ENCODE measurements at regions not wholly inside any gene's neighbourhood (a gene's known extent, or its start where the extent isn't known, plus 50 kb on each side); places are given as distances from the start of the nearest gene placed in this dataset.
"Not testable (repeated sequence)": the region's sequence is repeated elsewhere in the genome, so short reads cannot be mapped to it uniquely, and the experiment has no call there.

DNA sequence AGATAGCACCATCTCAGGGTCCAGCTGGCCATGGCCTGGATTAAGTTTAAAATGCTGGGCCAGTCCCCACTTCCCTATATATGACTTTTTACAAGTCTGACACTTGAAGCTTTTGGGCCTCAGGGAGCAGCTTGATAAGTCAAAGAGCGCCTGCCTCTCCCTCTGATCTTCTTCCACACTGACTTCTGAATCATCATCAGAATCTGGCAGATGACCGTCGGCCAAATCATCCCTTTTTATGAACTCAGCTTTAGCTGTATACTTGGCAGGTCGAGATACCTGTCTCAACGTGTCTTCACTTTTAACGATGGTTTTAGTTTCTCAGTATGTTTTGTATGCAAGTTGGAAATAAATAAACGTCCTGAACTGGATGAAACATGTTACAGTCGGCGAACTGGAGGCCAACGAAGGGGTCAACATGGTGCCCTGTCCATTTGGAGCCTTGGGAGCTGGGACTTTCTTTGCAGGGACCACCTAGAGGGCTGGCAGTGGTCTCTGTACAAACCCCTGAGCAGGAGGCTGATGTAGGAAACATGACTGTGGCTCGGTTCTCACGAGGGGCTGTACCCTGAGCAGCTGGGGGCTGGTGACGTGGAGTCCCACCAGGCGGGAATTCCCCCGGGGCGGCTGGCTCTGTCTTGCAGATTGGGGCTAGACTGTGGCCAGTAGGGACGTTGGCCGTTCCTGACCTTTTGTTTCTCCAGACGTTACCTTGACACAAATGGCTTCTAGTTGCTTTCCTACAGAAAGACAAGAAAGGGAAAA lies 153.8 kb upstream of the PRKX start:
- intact Hi-C loops (cut with micrococcal nuclease) = not testable (repeated sequence)

DNA sequence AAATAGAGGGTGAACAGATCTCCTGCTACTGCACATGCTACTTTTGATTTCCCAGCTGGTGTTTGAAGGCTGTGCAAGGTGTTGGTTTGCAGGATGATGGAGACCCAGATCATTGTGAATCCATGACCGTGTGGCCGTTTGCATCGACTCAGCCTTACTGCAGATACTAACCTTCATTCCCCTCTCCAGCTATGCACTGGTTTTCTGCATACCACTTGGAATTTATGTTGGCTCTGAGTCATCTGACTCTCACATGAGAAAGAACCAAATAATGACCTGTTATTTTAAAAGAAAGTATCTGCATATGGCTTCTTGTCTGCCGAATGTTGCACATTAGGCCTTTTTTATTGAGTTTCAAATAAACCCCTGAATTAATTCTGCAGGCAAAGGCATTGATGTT lies 144.9 kb upstream of the PRKX start:
- intact Hi-C loops (cut with micrococcal nuclease) = not testable (repeated sequence)

DNA sequence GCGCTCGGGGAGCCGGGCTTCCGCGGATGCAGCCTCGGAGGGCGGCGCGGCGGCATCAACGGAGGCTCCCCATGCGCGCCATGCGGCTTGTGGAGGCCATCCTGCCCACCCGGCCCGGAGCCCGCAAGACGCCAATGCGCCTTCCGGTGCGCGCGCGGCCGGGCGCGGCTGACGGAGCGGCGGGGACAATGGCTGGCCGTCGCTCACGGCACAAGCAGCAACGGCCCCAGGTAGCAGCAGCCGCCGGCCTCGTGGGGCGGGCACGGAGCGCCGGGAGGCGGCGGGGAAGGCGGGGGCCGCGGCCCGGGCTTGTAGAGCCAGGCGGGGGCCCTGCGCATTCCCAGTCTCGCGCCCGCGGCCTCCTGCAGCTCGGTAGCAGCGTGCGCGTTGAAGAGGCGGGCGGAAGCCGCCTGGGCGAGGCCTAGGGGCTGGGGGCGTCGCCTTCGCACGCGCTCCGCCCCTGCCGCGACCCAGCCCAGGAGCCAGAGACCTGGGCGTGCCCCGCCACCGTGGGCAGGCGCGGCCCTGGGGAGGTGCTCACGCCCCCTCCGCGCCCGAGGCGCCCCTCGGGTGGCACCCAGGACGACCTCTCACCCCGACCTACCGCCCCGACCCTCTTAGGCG lies 130.2 kb upstream of the PRKX start:
- intact Hi-C loops (cut with micrococcal nuclease) = not testable (repeated sequence)

DNA sequence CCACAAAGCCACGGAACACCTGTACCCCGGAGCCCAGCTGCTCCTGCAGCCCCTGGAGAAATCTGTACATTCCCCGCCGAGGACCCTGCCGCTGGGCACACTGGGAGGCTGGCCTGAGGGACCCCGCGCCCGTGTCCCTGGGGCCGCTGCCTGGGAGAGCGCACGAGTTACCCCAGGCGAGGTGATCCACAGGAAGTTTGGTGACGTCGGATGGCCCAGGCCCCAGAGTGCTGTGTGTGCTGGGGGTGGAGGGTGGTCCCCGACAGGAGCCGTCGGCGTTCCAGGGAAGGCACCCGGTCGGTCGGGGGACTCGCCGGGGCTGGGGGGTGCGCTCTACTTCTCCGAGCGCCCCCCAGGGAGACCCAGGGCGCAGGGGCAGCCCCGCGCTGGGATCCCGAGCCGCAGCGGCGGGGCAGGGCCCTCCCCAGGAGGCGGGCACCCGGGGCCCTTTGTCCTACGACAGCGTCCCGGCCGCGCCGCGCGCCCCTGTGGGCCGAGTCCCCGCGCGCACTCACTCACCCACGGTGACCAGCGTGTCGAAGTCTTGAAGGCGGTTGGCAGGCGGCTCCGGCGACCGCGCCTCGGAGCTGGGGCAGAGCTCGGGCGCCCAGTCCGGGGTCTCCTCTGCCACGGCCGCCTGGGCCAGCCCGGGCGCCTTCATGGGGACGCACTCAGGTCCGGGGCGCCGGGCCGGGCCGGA lies 129.5 kb upstream of the PRKX start:
- intact Hi-C loops (cut with micrococcal nuclease) = not testable (repeated sequence)

DNA sequence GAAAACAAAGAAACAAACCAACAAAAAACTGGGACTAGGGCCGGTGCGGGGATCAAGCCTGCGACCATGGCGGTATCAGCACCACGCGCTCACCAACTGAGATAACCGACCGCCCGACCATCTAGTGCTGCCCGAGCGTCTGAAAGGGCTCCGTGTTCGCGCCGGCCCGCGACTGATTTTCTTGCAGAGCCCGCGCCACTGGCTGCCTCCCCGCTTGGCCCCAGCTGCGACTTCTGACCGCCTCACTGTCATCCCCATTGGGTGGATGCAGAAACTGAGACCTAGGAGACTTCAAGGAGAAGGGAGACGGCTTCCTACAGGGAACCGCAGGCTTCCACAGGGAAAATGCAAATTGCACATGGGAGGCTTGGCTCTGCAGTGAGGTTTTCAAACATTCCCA lies 125.3 kb upstream of the PRKX start:
- intact Hi-C loops (cut with micrococcal nuclease) = not testable (repeated sequence)

DNA sequence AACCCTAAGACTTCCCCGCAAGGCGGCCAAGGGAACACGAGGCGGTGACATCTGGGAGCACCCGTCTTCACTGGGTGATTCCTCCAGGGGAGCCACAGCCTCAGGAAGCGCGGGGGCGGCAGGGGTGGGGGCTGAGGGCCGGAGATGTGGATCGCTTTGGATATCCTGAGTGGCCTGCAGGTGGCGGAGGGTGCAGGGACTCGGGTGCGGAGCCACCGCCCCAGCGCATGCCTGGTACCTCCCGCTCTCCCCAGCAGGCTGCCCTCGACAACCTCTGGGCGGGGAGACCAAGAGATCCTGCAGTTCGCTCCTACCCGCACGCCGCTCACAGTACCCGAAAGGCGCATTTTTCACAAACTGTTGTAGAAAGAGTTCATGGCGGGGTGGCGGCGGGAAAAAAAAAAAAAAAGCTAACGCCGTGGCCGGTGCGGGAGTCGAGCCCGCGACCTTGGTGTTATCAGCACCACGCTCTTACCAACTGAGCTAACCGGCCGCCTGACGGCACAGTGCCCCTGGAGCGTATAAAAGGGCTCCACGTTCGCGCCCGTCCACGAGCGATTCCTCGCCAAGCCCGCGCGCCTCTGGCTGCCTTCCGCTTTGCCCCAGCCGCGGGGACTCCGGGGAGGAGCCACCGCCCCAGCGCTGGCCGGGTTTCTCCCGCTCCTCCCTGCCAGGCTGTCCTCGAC lies 124.7 kb upstream of the PRKX start:
- intact Hi-C loops (cut with micrococcal nuclease) = not testable (repeated sequence)

DNA sequence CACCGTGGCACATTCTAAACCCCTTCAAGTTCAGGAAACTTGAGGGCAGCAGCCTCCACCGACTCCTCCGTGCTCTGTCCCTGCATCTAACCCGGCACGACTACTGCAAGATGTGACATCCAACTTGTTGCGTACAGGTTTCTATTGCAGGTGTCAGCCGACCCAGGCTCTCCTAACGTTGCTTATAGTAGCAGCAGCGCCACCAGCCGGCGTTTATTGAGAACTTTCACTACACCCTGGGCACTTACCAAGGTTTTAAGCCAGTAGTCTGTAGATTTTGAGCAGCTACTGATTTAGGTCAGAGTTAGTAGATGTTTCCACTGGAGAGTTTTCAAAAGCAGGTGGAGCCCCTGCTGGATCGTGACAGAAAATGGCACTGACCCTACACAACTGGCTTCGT lies 123.8 kb upstream of the PRKX start:
- intact Hi-C loops (cut with micrococcal nuclease) = not testable (repeated sequence)

DNA sequence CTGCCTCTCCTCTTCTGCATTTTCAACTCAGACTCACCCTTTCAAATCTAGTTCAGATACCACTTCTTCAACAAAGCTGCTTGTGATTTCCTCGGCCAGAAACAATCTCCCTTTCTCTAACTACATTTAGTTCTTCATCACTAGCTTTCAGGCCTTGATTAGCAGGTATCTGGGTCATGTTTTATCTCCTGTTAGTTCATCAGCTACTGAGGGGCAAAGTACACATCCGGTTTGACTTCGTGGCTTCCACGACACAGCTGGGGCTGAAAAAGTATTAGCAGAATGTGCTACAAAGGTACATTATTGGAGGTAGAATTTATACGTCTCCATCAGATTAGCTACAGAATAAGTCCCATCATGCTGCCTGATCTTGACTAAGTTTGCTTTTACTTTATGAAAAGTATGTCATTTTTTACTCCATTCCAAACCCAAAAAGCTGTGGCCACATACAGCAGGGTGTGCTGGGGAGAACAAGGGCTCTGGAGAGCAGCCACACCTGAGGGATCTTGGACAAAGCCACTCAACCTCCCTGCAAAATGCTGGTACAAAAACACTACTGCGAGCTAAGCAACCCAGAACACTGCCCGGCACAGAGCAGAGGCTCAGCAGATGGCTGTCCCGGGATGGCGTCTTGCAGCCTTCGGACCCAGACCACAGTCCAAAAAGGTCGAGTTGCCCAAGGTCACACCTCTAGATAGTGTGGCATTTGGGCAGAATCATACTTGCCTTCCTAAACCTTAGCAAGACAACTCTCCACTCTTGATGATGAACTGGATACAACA lies 120.5 kb upstream of the PRKX start:
- intact Hi-C loops (cut with micrococcal nuclease) = not testable (repeated sequence)

DNA sequence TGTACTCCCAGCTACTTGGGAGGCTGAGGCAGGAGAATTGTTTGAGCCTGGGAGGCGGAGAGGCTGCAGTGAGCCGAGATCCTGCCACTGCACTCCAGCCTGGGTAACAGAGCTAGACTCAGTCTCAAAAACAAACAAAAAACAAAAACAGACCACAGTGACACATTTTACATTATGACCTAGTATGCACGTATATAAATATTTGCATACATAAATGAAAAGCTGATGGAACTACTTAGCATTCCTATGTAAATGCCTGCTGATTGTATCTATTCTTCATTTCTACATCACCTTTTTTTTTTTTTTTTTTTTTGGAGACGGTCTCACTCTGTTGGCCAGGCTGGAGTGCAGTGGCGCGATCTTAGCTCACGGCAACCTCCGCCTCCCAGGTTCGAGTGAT lies 116.6 kb upstream of the PRKX start:
- intact Hi-C loops (cut with micrococcal nuclease) = not testable (repeated sequence)

DNA sequence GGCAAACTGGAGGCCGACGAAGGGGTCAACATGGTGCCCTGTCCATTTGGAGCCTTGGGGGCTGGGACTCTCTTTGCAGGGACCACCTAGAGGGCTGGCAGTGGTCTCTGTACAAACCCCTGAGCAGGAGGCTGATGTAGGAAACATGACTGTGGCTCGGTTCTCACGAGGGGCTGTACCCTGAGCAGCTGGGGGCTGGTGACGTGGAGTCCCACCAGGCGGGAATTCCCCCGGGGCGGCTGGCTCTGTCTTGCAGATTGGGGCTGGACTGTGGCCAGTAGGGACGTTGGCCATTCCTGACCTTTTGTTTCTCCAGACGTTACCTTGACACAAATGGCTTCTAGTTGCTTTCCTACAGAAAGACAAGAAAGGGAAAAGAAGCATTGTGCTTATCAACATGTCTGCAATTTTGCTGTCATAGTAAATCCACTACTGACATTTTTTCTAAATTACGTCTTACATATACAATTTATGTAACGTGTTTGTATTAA lies 115.6 kb upstream of the PRKX start:
- intact Hi-C loops (cut with micrococcal nuclease) = not testable (repeated sequence)

DNA sequence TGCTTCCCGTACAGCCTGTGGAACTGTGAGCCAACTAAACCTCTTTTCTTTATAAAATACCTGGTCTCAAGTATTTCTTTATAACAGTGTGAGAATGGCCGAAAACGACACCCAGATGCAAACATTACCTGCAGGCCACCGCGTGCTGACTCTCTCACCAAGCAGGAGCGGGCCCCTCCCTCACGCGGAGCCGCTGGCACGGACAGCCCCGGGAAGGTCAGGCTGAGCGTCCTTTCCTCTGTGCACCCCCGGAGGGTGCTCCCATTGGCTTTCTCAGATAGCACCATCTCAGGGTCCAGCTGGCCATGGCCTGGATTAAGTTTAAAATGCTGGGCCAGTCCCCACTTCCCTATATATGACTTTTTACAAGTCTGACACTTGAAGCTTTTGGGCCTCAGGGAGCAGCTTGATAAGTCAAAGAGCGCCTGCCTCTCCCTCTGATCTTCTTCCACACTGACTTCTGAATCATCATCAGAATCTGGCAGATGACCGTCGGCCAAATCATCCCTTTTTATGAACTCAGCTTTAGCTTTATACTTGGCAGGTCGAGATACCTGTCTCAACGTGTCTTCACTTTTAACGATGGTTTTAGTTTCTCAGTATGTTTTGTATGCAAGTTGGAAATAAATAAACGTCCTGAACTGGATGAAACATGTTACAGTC lies 115.1 kb upstream of the PRKX start:
- intact Hi-C loops (cut with micrococcal nuclease) = not testable (repeated sequence)

DNA sequence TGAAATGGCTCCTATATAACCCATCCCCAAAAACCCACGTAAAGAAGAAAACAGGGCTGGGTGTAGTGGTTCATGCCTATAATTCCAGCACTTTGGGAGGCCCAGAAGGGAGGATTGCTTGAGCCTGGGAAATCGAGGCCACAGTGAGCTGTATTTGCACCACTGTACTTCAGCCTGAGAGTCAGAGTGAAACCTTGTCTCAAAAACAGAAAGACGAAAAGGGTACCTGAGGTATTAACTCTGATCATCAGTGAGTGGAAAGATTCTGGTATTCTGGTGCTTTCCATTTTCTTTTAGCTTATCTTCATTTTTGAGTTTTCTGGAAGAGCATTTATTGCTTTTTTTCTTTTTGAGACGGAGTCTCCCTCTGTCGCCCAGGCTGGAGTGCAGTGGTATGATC lies 110.6 kb upstream of the PRKX start:
- intact Hi-C loops (cut with micrococcal nuclease) = not testable (repeated sequence)

DNA sequence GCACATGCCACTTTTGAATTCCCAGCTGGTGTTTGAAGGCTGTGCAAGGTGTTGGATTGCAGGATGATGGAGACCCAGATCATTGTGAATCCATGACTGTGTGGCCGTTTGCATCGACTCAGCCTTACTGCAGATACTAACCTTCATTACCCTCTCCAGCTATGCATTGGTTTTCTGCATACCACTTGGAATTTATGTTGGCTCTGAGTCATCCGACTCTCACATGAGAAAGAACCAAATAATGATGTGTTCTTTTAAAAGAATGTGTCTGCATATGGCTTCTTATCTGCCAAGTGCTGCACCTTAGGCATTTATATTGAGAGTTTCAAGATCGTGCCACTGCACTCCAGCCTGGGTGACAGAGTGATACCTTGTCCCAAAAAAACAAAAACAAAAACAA lies 106.7 kb upstream of the PRKX start:
- intact Hi-C loops (cut with micrococcal nuclease) = no loop called here

DNA sequence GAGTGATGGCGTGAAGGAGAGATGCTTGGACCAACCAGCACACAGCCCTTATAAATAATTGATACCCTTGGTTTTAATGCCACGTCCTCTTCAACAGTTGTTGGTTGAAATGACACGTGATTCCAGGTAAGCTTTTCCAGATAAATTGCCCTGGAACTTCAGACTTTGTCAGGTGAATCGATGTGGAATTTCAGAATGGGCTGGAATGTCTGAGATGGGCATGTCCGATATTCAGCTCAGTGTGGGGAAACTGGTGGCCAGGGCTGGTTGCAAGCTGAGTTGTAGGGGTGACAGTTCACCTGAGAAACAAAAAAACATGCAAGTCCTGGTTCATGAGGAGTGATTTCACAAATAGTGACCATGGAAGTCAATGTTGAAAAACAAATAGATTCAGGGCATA lies 104.0 kb upstream of the PRKX start:
- intact Hi-C loops (cut with micrococcal nuclease) = not testable (repeated sequence)

DNA sequence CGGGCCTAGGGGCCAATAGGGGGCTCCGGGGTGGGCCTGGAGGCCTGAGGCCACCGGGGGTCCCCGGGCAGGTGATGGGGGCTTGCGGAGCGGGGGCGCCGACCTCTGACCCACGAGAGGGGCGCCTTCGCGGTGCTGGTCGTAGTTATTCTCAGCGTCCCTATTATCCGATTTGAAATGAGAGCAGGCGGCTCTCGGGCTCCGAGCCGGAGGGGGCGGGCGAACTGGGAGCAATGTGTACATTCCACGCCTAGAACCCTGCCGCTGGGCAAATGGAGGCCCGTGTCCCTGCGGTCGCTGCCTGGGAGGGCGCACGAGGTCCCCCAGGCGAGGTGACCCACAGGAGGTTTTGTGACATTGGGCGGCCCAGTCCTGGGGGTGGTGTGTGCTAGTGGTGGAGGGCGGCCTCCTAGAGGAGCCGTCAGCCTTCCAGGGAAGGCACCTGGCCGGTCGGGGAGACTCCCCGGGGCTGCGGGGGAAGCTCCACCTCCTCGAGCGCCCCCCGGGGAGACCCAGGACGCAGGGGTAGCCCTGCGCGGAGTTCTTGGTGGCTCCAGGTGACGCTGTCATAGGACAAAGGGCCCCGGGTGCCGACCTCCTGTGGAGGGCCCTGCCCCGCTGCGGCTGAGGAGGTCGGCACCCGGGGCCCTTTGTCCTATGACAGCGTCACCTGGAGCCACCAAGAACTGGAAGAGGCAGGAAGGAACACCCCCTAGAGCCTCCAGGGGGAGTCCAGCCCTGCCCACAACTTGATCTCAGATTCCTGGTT lies 102.6 kb upstream of the PRKX start:
- intact Hi-C loops (cut with micrococcal nuclease) = loop anchor here (1.0 kb wide), 1 partner anchor 73 kb away; no protein-coding TSS in a partner anchor

DNA sequence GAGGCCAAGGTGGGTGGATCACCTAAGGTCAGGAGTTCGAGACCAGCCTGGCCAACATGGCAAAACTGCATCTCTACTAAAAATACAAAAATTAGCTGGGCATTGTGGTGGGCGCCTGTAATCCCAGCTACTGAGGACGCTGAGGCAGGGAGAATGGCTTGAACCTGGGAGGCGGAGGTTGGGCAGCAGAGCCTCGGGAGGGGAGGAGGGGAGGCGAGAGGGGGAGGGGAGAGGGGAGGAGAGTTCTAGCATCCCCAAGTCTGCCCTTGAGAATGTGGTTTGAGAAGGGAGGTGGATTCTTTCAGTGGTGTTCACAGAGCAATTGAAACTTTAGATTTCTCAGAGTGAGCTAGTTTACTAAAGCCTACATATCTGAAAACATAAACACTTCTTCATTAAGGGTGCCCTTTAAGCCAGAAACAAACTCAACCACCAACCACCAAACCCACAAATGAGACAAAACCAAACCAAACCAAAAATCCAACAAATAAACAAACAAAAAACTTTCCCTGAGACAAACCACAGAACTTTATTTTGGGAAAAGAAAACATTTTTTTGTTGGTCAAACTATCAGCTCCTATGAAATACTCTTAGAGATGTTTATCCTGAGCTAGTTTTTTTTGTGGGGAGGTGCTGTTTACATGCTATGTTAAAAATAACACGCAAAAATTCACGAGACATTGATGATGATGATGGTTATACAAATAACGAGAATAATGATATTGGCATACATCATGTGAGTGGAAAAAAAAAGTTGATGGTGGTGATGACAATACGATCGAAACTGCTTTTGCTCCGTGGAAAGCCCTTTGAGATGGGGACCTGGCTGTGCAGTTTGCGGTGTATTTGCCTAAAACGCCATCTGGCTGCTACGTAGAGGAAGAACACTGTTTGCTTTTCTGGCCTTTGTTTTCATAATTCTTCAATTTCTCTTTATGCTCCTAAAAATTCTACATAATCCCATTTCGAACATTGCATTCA lies 98.2 kb upstream of the PRKX start:
- intact Hi-C loops (cut with micrococcal nuclease) = loop anchor here (1.0 kb wide), 1 partner anchor 160 kb away; no protein-coding TSS in a partner anchor

DNA sequence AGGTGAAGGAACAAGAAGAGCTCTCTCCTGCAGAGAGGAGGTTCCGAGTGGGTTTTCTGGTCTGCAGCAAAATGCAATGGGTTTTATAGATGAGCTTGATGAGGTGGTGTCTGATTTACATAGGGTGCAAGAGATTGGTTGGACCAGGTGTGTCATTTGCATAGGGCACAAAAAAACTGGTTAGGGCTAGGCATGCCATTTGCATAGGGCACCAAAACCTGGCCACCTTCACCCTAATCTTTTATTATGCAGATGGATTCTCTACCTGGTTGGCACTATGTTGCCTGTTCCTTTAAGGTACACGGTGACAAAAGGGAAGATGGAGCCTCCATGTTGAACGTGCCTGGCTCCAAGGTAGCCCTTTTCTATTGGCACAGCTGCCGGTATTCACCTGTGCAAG lies 94.5 kb upstream of the PRKX start:
- intact Hi-C loops (cut with micrococcal nuclease) = no loop called here

DNA sequence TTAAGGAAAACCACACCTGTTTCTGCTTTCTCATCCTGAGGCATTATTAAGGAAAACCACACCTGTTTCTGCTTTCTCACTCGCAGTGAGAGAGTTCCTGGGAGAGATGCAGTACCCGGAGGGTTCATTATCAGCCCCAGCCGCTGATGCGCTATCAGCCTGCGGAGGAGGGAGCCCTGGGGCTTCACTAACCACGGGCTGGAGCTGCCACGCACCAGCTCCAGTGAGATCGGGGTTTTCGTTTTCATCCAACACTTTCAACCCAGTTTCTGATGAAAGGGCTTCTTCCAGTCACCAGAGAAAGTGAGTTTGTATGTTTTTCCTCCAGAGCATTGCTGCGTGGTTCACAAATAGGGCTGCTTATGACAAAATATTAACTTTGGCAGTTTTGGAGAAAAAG lies 93.2 kb upstream of the PRKX start:
- intact Hi-C loops (cut with micrococcal nuclease) = no loop called here
